SU-DHL-6 (cell line): ENCODE measurements at regions not wholly inside any gene's neighbourhood (a gene's known extent, or its start where the extent isn't known, plus 50 kb on each side); places are given as distances from the start of the nearest gene placed in this dataset.

Experiments
- H2AFZ ChIP-seq: fragments of 200-600 bp; sonication (generic); 2 replicates; pipeline ENCODE4 v1.6.1; 2014; ENCODE audit warnings: low read depth, mild to moderate bottlenecking, moderate library complexity, mixed read lengths, antibody characterized with exemption, low read length; ENCODE audit not compliant: severe bottlenecking
- H3F3A ChIP-seq: fragments of 200-600 bp; shearing (Covaris generic); 2 replicates; pipeline ENCODE4 v1.6.0; 2016; ENCODE audit warnings: antibody characterized with exemption, mild to moderate bottlenecking; ENCODE audit not compliant: insufficient read depth
- H3K27ac ChIP-seq: fragments of 200-600 bp; sonication (generic); 2 replicates; pipeline ENCODE4 v1.5.1; 2016; ENCODE audit warnings: low read depth, mild to moderate bottlenecking, low read length, moderate library complexity, mixed read lengths
- H3K27me3 ChIP-seq: fragments of 200-600 bp; sonication (generic), shearing (Covaris generic); 2 replicates; pipeline ENCODE4 v1.6.0; 2014; ENCODE audit warnings: mild to moderate bottlenecking, low read length
- H3K36me3 ChIP-seq: fragments of 200-600 bp; sonication (generic); 2 replicates; pipeline ENCODE4 v1.6.1; 2014; ENCODE audit warnings: mild to moderate bottlenecking, low read length, mixed read lengths
- H3K4me2 ChIP-seq: fragments of 300-600, 200-600 bp; shearing (Covaris generic), sonication (generic); 2 replicates; pipeline ENCODE4 v1.6.0; 2014; ENCODE audit warnings: low read length, low read depth, mild to moderate bottlenecking; ENCODE audit not compliant: poor library complexity, severe bottlenecking
- H3K4me3 ChIP-seq: fragments of 200-600 bp; sonication (generic); 2 replicates; pipeline ENCODE4 v1.5.1; 2014; ENCODE audit warnings: antibody characterized with exemption, low read length, mild to moderate bottlenecking, mixed read lengths; ENCODE audit not compliant: insufficient read depth, poor library complexity, severe bottlenecking
- H3K79me2 ChIP-seq: fragments of 200-600 bp; sonication (generic); 2 replicates; pipeline ENCODE4 v1.6.1; 2014; ENCODE audit warnings: mild to moderate bottlenecking, low read length, moderate library complexity; ENCODE audit not compliant: insufficient read depth
- H3K9ac ChIP-seq: fragments of 200-600 bp; sonication (generic); 2 replicates; pipeline ENCODE4 v1.7.0; 2014; ENCODE audit warnings: mild to moderate bottlenecking, low read length
- H3K9me2 ChIP-seq: fragments of 200-600 bp; sonication (generic); replicated peaks from 2 replicates; pipeline ENCODE4 v1.6.1; 2014; ENCODE audit warnings: low read length; ENCODE audit not compliant: insufficient read depth
- H3K9me3 ChIP-seq: fragments of 200-600 bp; sonication (generic); 2 replicates; pipeline ENCODE4 v1.6.1; 2014; ENCODE audit warnings: low read length, mixed read lengths; ENCODE audit not compliant: insufficient read depth
- H4K20me1 ChIP-seq: fragments of 200-600 bp; sonication (generic); 2 replicates; pipeline ENCODE4 v1.6.1; 2014; ENCODE audit warnings: low read depth, mild to moderate bottlenecking, antibody characterized with exemption, low read length, moderate library complexity, mixed read lengths
- EZH2phosphoT487 ChIP-seq: fragments of 200-600 bp; sonication (generic), shearing (Covaris generic); conservative IDR thresholded peaks from 2 replicates; pipeline ENCODE4 v1.6.1; 2018; ENCODE audit warnings: mild to moderate bottlenecking, antibody characterized with exemption, low read length, moderate library complexity, mixed read lengths
- TF ChIP-seq, protein P1 (sequence below): fragments of 200-600 bp; sonication (generic); IDR thresholded peaks from one replicate; pipeline ENCODE4 v1.5.1; 2017; ENCODE audit warnings: antibody characterized with exemption, mild to moderate bottlenecking, low read length, moderate library complexity; ENCODE audit not compliant: insufficient read depth, poor library complexity, severe bottlenecking

GRCh38 chr7:15967121-15967520 lies 280.6 kb upstream of the MEOX2 start:
- no peaks in the 10 kb centered on the region for H3K9me3 ChIP-seq
- no peaks in the 10 kb centered on the region for H3K79me2 ChIP-seq
- H3F3A ChIP-seq = no peaks in the 10 kb centered on the region
- no peaks in the 10 kb centered on the region; the same call in 1 of the 2 replicates for H3K9me2 ChIP-seq
- no peak overlapping the region for H3K4me2 ChIP-seq
- H3K27me3 ChIP-seq = no peaks in the 10 kb centered on the region
- H3K4me3 ChIP-seq = no peak overlapping the region
- H3K36me3 ChIP-seq = no peaks in the 10 kb centered on the region
- H3K9ac ChIP-seq = no peak overlapping the region
- TF ChIP-seq, protein P1, sequence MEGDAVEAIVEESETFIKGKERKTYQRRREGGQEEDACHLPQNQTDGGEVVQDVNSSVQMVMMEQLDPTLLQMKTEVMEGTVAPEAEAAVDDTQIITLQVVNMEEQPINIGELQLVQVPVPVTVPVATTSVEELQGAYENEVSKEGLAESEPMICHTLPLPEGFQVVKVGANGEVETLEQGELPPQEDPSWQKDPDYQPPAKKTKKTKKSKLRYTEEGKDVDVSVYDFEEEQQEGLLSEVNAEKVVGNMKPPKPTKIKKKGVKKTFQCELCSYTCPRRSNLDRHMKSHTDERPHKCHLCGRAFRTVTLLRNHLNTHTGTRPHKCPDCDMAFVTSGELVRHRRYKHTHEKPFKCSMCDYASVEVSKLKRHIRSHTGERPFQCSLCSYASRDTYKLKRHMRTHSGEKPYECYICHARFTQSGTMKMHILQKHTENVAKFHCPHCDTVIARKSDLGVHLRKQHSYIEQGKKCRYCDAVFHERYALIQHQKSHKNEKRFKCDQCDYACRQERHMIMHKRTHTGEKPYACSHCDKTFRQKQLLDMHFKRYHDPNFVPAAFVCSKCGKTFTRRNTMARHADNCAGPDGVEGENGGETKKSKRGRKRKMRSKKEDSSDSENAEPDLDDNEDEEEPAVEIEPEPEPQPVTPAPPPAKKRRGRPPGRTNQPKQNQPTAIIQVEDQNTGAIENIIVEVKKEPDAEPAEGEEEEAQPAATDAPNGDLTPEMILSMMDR = no peak
- no peak for TF ChIP-seq EZH2phosphoT487
- H2AFZ ChIP-seq = no peak overlapping the region
- H3K27ac ChIP-seq = no peak overlapping the region
- H4K20me1 ChIP-seq = no peaks in the 10 kb centered on the region

DNA sequence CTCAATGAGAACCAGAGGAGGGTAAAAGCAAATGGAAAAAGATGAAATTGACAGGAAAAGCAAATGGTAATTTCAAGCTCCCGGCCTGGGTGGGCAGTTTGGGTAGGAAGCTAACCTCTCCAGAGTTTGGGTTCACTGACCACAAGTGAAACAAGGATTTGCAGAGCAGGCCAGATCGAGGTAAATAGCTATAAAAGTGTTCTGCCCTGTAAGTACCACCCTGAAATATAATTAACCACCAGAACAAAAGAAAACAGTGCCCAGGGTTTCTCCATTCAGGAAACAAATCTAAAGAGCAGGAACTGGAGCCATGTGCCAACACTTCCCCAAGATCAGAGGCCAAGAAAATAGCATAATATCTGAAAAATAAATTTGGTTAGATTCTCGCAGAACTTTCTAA lies 276.7 kb upstream of the MEOX2 start:
- H3K36me3 ChIP-seq = no peaks in the 10 kb centered on the region
- H3K9ac ChIP-seq = no peak overlapping the region
- H3K9me3 ChIP-seq = no peaks in the 10 kb centered on the region
- no peak overlapping the region for H3K4me3 ChIP-seq
- TF ChIP-seq EZH2phosphoT487 = no peak
- TF ChIP-seq, protein P1 = no peak
- no peaks in the 10 kb centered on the region for H3F3A ChIP-seq
- H3K79me2 ChIP-seq = no peaks in the 10 kb centered on the region
- H3K27me3 ChIP-seq = no peaks in the 10 kb centered on the region
- no peak overlapping the region for H3K4me2 ChIP-seq
- no peak overlapping the region for H3K27ac ChIP-seq
- H4K20me1 ChIP-seq = no peaks in the 10 kb centered on the region
- H2AFZ ChIP-seq = no peak overlapping the region
- no peaks in the 10 kb centered on the region; the same call in 1 of the 2 replicates for H3K9me2 ChIP-seq

GRCh38 chr7:15954671-15955354 lies 268.3 kb upstream of the MEOX2 start:
- Histone ChIP-seq H3F3A (no peaks in the 10 kb centered on the region), H3K4me2 (no peak overlapping the region), H3K79me2 (no peaks in the 10 kb centered on the region), H3K4me3 (no peak overlapping the region), H4K20me1 (no peaks in the 10 kb centered on the region), H2AFZ (no peak overlapping the region), H3K9ac (no peak overlapping the region), H3K36me3 (no peaks in the 10 kb centered on the region), H3K9me2 (no peaks in the 10 kb centered on the region), H3K27me3 (no peaks in the 10 kb centered on the region), H3K9me3 (no peaks in the 10 kb centered on the region), H3K27ac (no peak overlapping the region)
- TF ChIP-seq, protein P1 = no peak
- no peak for TF ChIP-seq EZH2phosphoT487
